ENCODE measurements at regions not wholly inside any gene's neighbourhood (a gene's known extent, or its start where the extent isn't known, plus 50 kb on each side); places are given as distances from the start of the nearest gene placed in this dataset.

- no peaks in the 10 kb centered on the region for H3K4me1 Mint-ChIP-seq
- Histone ChIP-seq H3K9me3 (ENCODE audit: control insufficient read depth, low read depth, low read length) (no peaks in the 10 kb centered on the region), H4K20me1 (ENCODE audit: control insufficient read depth, insufficient read depth, insufficient read length) (no peaks in the 10 kb centered on the region), H3K23ac (ENCODE audit: insufficient read length, low read depth, low read length) (no peak overlapping the region), H3K27me3 (ENCODE audit: insufficient read depth, low read length) (no peaks in the 10 kb centered on the region), H4K91ac (ENCODE audit: insufficient read length, low read depth, low read length) (no peak overlapping the region), H3K4ac (ENCODE audit: low read depth, low read length) (no peak overlapping the region), H3K23me2 (ENCODE audit: insufficient read length, low read depth, low read length, poor library complexity, severe bottlenecking) (no peaks in the 10 kb centered on the region), H4K8ac (replicated peaks; ENCODE audit: insufficient read length, low read depth, low read length) (no peak overlapping the region), H3K14ac (ENCODE audit: insufficient read depth, low read length) (no peak overlapping the region), H2BK15ac (ENCODE audit: low read depth, low read length) (no peak overlapping the region), H2BK20ac (ENCODE audit: low read depth, low read length, poor library complexity, severe bottlenecking) (no peak overlapping the region), H3K18ac (ENCODE audit: insufficient read length, low read depth, low read length) (no peak overlapping the region), H3T11ph (ENCODE audit: low read length) (no peak overlapping the region), H2AFZ (ENCODE audit: low read length) (no peak overlapping the region), H3K56ac (ENCODE audit: insufficient read length, low read depth, low read length) (no peak overlapping the region), H3K79me2 (ENCODE audit: insufficient read depth, low read length) (no peaks in the 10 kb centered on the region), H2BK5ac (ENCODE audit: insufficient read length, low read length) (no peak overlapping the region), H2BK12ac (ENCODE audit: insufficient read length, low read depth, low read length) (no peak overlapping the region), H2AK5ac (ENCODE audit: insufficient read length, low read length) (no peak overlapping the region), H3K9ac (ENCODE audit: extremely low read depth, insufficient read length, low read length) (no peak overlapping the region), H3K27ac (ENCODE audit: insufficient read length, low read depth, low read length) (no peak overlapping the region), H2BK120ac (ENCODE audit: low read depth, low read length, poor library complexity, severe bottlenecking) (no peak overlapping the region), H3K79me1 (ENCODE audit: insufficient read depth, low read depth, low read length, poor library complexity, severe bottlenecking) (no peaks in the 10 kb centered on the region), H4K5ac (ENCODE audit: insufficient read length, low read depth, low read length) (no peak overlapping the region), H3K4me2 (ENCODE audit: insufficient read depth, insufficient read length, low read length) (no peak overlapping the region), H3K4me1 (ENCODE audit: insufficient read depth, low read length) (no peaks in the 10 kb centered on the region)
- DNase-seq: no peak
- H3K27ac Mint-ChIP-seq: no peak overlapping the region
- no peak overlapping the region for H3K4me3 Mint-ChIP-seq
- no peaks in the 10 kb centered on the region; the same call in 1 of the 2 replicates for H3K27me3 Mint-ChIP-seq (ENCODE audit: low read depth)
- no CpG with 5 or more reads among the region's 1 CpG for WGBS (ENCODE audit: extremely low coverage, insufficient read length, low lambda C conversion rate)
- TF ChIP-seq, protein P1, sequence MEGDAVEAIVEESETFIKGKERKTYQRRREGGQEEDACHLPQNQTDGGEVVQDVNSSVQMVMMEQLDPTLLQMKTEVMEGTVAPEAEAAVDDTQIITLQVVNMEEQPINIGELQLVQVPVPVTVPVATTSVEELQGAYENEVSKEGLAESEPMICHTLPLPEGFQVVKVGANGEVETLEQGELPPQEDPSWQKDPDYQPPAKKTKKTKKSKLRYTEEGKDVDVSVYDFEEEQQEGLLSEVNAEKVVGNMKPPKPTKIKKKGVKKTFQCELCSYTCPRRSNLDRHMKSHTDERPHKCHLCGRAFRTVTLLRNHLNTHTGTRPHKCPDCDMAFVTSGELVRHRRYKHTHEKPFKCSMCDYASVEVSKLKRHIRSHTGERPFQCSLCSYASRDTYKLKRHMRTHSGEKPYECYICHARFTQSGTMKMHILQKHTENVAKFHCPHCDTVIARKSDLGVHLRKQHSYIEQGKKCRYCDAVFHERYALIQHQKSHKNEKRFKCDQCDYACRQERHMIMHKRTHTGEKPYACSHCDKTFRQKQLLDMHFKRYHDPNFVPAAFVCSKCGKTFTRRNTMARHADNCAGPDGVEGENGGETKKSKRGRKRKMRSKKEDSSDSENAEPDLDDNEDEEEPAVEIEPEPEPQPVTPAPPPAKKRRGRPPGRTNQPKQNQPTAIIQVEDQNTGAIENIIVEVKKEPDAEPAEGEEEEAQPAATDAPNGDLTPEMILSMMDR (conservative IDR thresholded peaks at IDR 0.05): no peak
- no peaks in the 10 kb centered on the region for H3K36me3 Mint-ChIP-seq (ENCODE audit: insufficient read depth in 1 of 3, low read depth in 3 of 3)
- no peaks in the 10 kb centered on the region for H3K9me3 Mint-ChIP-seq
Observed at GRCh38 chr10:4070184-4070583, 285.2 kb upstream of the KLF6 start.
